H9 (cell line): ENCODE measurements at regions not wholly inside any gene's neighbourhood (a gene's known extent, or its start where the extent isn't known, plus 50 kb on each side); places are given as distances from the start of the nearest gene placed in this dataset.

Experiments used
- DNase-seq: peaks from one replicate; pipeline ENCODE4 v3.0.0-alpha.2; 2017
- H2AFZ ChIP-seq: one replicate; pipeline ENCODE4 v1.6.1; 2013; ENCODE audit warnings: mild to moderate bottlenecking, low read length, control low read depth, moderate library complexity
- H2AK5ac ChIP-seq: 2 replicates; pipeline ENCODE4 v1.6.1; 2013; ENCODE audit warnings: low read length, control low read depth, mixed read lengths; ENCODE audit not compliant: insufficient read length
- H2BK120ac ChIP-seq: one replicate; pipeline ENCODE4 v1.6.1; 2013; ENCODE audit warnings: low read depth, mild to moderate bottlenecking, low read length, control low read depth, inconsistent platforms; ENCODE audit not compliant: poor library complexity, severe bottlenecking
- H2BK12ac ChIP-seq: 2 replicates; pipeline ENCODE4 v1.6.1; 2013; ENCODE audit warnings: low read length, control low read depth, mixed read lengths, low read depth; ENCODE audit not compliant: insufficient read length
- H2BK15ac ChIP-seq: 2 replicates; pipeline ENCODE4 v1.6.1; 2013; ENCODE audit warnings: low read depth, low read length, control low read depth
- H2BK20ac ChIP-seq: one replicate; pipeline ENCODE4 v1.6.1; 2013; ENCODE audit warnings: low read depth, mild to moderate bottlenecking, low read length, control low read depth, inconsistent platforms; ENCODE audit not compliant: poor library complexity, severe bottlenecking
- H2BK5ac ChIP-seq: 2 replicates; pipeline ENCODE4 v1.6.1; 2013; ENCODE audit warnings: low read length, control low read depth, mixed read lengths; ENCODE audit not compliant: insufficient read length
- H3K14ac ChIP-seq: 2 replicates; pipeline ENCODE4 v1.6.1; 2013; ENCODE audit warnings: low read length, control low read depth; ENCODE audit not compliant: insufficient read depth
- H3K18ac ChIP-seq: 2 replicates; pipeline ENCODE4 v1.6.1; 2013; ENCODE audit warnings: low read depth, mild to moderate bottlenecking, mixed read lengths, low read length, control low read depth; ENCODE audit not compliant: insufficient read length
- H3K23ac ChIP-seq: 2 replicates; pipeline ENCODE4 v1.6.1; 2013; ENCODE audit warnings: low read length, control low read depth, mixed read lengths, low read depth; ENCODE audit not compliant: insufficient read length
- H3K23me2 ChIP-seq: 2 replicates; pipeline ENCODE4 v1.6.1; 2013; ENCODE audit warnings: low read depth, mild to moderate bottlenecking, mixed read lengths, low read length, control low read depth; ENCODE audit not compliant: insufficient read length, poor library complexity, severe bottlenecking
- H3K27ac ChIP-seq: 2 replicates; pipeline ENCODE4 v1.5.1; 2013; ENCODE audit warnings: low read length, control low read depth, mixed read lengths, low read depth; ENCODE audit not compliant: insufficient read length
- H3K27me3 ChIP-seq: 2 replicates; pipeline ENCODE4 v1.6.1; 2013; ENCODE audit warnings: low read length, control low read depth, inconsistent platforms; ENCODE audit not compliant: insufficient read depth
- H3K4ac ChIP-seq: 2 replicates; pipeline ENCODE4 v1.6.1; 2013; ENCODE audit warnings: low read depth, mild to moderate bottlenecking, control low read depth, inconsistent platforms, low read length, moderate library complexity
- H3K4me1 ChIP-seq: 2 replicates; pipeline ENCODE4 v1.6.1; 2013; ENCODE audit warnings: low read length, control low read depth, inconsistent platforms; ENCODE audit not compliant: insufficient read depth
- H3K4me2 ChIP-seq: 2 replicates; pipeline ENCODE4 v1.6.1; 2013; ENCODE audit warnings: low read length, control low read depth, mixed read lengths; ENCODE audit not compliant: insufficient read length, insufficient read depth
- H3K56ac ChIP-seq: 2 replicates; pipeline ENCODE4 v1.6.1; 2013; ENCODE audit warnings: low read depth, mild to moderate bottlenecking, mixed read lengths, low read length, control low read depth; ENCODE audit not compliant: insufficient read length
- H3K79me1 ChIP-seq: 2 replicates; pipeline ENCODE4 v1.6.1; 2013; ENCODE audit warnings: low read depth, mild to moderate bottlenecking, moderate library complexity, low read length, control low read depth, inconsistent platforms; ENCODE audit not compliant: insufficient read depth, poor library complexity, severe bottlenecking
- H3K79me2 ChIP-seq: 2 replicates; pipeline ENCODE4 v1.6.1; 2013; ENCODE audit warnings: low read length, control low read depth, inconsistent platforms; ENCODE audit not compliant: insufficient read depth
- H3K9ac ChIP-seq: 2 replicates; pipeline ENCODE4 v1.6.1; 2013; ENCODE audit warnings: low read length, control low read depth, mixed read lengths; ENCODE audit not compliant: insufficient read length; ENCODE audit errors: extremely low read depth
- H3K9me3 ChIP-seq: one replicate; pipeline ENCODE4 v1.6.1; 2013; ENCODE audit warnings: low read depth, low read length, inconsistent platforms; ENCODE audit not compliant: control insufficient read depth
- H3T11ph ChIP-seq: one replicate; pipeline ENCODE4 v1.6.1; 2013; ENCODE audit warnings: mild to moderate bottlenecking, low read length, control low read depth, inconsistent platforms
- H4K20me1 ChIP-seq: one replicate; pipeline ENCODE4 v1.6.1; 2013; ENCODE audit not compliant: control insufficient read depth, insufficient read length, insufficient read depth
- H4K5ac ChIP-seq: 2 replicates; pipeline ENCODE4 v1.6.1; 2013; ENCODE audit warnings: low read depth, mild to moderate bottlenecking, mixed read lengths, low read length, control low read depth; ENCODE audit not compliant: insufficient read length
- H4K8ac ChIP-seq: replicated peaks from 2 replicates; pipeline ENCODE4 v1.6.1; 2013; ENCODE audit warnings: low read length, control low read depth, mixed read lengths, low read depth; ENCODE audit not compliant: insufficient read length
- H4K91ac ChIP-seq: 2 replicates; pipeline ENCODE4 v1.6.1; 2013; ENCODE audit warnings: low read depth, mild to moderate bottlenecking, moderate library complexity, mixed read lengths, low read length, control low read depth; ENCODE audit not compliant: insufficient read length
- H3K27ac Mint-ChIP-seq, 3 experiments: 2 replicates in 2 of 3; 3 replicates in 1 of 3; pipeline ENCODE4 v1.8.0; 2020 to 2021; ENCODE audit warnings: mixed read lengths in 3 of 3, mild to moderate bottlenecking in 1 of 3, moderate library complexity in 1 of 3
- H3K27me3 Mint-ChIP-seq: 2 replicates; pipeline ENCODE4 v1.8.0; 2021; ENCODE audit warnings: low read depth, mild to moderate bottlenecking, moderate library complexity, mixed read lengths
- H3K36me3 Mint-ChIP-seq, 3 experiments: 2 replicates in 2 of 3; 3 replicates in 1 of 3; pipeline ENCODE4 v1.8.0; 2020 to 2021; ENCODE audit warnings: low read depth in 3 of 3, mixed read lengths in 3 of 3; ENCODE audit not compliant: insufficient read depth in 1 of 3
- H3K4me1 Mint-ChIP-seq, 2 experiments: 2 replicates each; pipeline ENCODE4 v1.8.0; 2020; ENCODE audit warnings: mixed read lengths in 2 of 2
- H3K4me3 Mint-ChIP-seq, 2 experiments: 2 replicates in 1 of 2; 3 replicates in 1 of 2; pipeline ENCODE4 v1.8.0; 2020 to 2021; ENCODE audit warnings: mild to moderate bottlenecking in 2 of 2, mixed read lengths in 2 of 2, moderate library complexity in 1 of 2
- H3K9me3 Mint-ChIP-seq, 2 experiments: 2 replicates in 1 of 2; 3 replicates in 1 of 2; pipeline ENCODE4 v1.8.0; 2020; ENCODE audit warnings: mild to moderate bottlenecking in 2 of 2, mixed read lengths in 2 of 2, moderate library complexity in 1 of 2
- CTCF ChIP-seq: fragments of 200-600 bp; sonication (generic); conservative IDR thresholded peaks from 3 replicates; pipeline ENCODE4 v1.8.0; 2021; ENCODE audit warnings: antibody characterized with exemption, mild to moderate bottlenecking
- WGBS: extraction: QIAGEN DNeasy Blood & Tissue Kit; methylation state at CpG from one replicate; pipeline ENCODE4 v1.1.7; 2013; ENCODE audit warnings: missing lambda C conversion rate, low lambda C conversion rate, mixed read lengths; ENCODE audit not compliant: insufficient read length; ENCODE audit errors: extremely low coverage; 5-methylcytosine and 5-hydroxymethylcytosine counted together

GRCh38 chr18:77990901-77991300, 741.3 kb downstream of the GALR1 start:
- no peaks in the 10 kb centered on the region for H4K20me1 ChIP-seq
- no peak overlapping the region for H3T11ph ChIP-seq
- no peak overlapping the region for H3K4me3 Mint-ChIP-seq
- DNase-seq, result no peak
- H2BK5ac ChIP-seq, result no peak overlapping the region
- no peaks in the 10 kb centered on the region for H3K79me1 ChIP-seq
- H3K14ac ChIP-seq, result no peak overlapping the region
- no peak overlapping the region for H3K4me2 ChIP-seq
- no peak overlapping the region for H3K4ac ChIP-seq
- H4K8ac ChIP-seq, result no peak overlapping the region
- no peak overlapping the region for H4K5ac ChIP-seq
- no peak overlapping the region for H3K9ac ChIP-seq
- H2AFZ ChIP-seq, result no peak overlapping the region
- peaks cover 0 to 4% of the 10 kb centered on the region in 2 experiments; a peak in 3 of 4 replicates for H3K4me1 Mint-ChIP-seq
- no peak overlapping the region for H4K91ac ChIP-seq
- H3K27ac Mint-ChIP-seq, result no peak overlapping the region; a peak in 1 of 7 replicates
- peaks cover 0 to 2% (median 0%) of the 10 kb centered on the region in 3 experiments; a peak in 1 of 7 replicates for H3K36me3 Mint-ChIP-seq
- no peak overlapping the region for H2BK20ac ChIP-seq
- H3K18ac ChIP-seq, result no peak overlapping the region
- no peak overlapping the region for H3K23ac ChIP-seq
- no peaks in the 10 kb centered on the region for H3K4me1 ChIP-seq
- peaks cover 5% of the 10 kb centered on the region for H3K27me3 Mint-ChIP-seq
- no CpG with 5 or more reads among the region's 13 CpGs for WGBS
- H3K9me3 ChIP-seq, result no peaks in the 10 kb centered on the region
- no peak overlapping the region for H3K27ac ChIP-seq
- H3K9me3 Mint-ChIP-seq, result no peaks in the 10 kb centered on the region; a peak in 2 of 5 replicates
- H3K56ac ChIP-seq, result no peak overlapping the region
- no peak overlapping the region for H2BK120ac ChIP-seq
- H3K27me3 ChIP-seq, result no peaks in the 10 kb centered on the region
- no peak overlapping the region for H2BK15ac ChIP-seq
- no peak overlapping the region for H2AK5ac ChIP-seq
- H2BK12ac ChIP-seq, result no peak overlapping the region
- TF ChIP-seq CTCF, result no peak
- no peaks in the 10 kb centered on the region for H3K23me2 ChIP-seq
- H3K79me2 ChIP-seq, result no peaks in the 10 kb centered on the region
